Activated CD8-positive, alpha-beta T cell treated with anti-CD3 and anti-CD28 coated beads for 36 hours (primary cell): ENCODE measurements at regions not wholly inside any gene's neighbourhood (a gene's known extent, or its start where the extent isn't known, plus 50 kb on each side); places are given as distances from the start of the nearest gene placed in this dataset.

Experiments used
- ATAC-seq: fragments of 200-7000 bp; cut with Tn5 transposase; one replicate; pipeline ENCODE4 v1.10.0; 2021; ENCODE audit warnings: mild to moderate bottlenecking, moderate library complexity
- CTCF ChIA-PET: fragments of 350-600 bp; sonication (Branson Sonifier 250); formaldehyde crosslinking; loops from one replicate; lab custom pipeline; 2021; ENCODE audit warnings: antibody characterized with exemption; lab: Charles Lee
- POLR2A ChIA-PET: fragments of 350-600 bp; sonication (Branson Sonifier 250); formaldehyde crosslinking; loops from one replicate; lab custom pipeline; 2021; ENCODE audit warnings: antibody characterized with exemption; lab: Charles Lee
- DNase-seq: peaks from one replicate; pipeline ENCODE4 v3.0.0-alpha.2; 2020
- H3K27ac Mint-ChIP-seq: one replicate; pipeline ENCODE4 v1.8.0; 2021; ENCODE audit warnings: mild to moderate bottlenecking, mixed read lengths
- H3K27me3 Mint-ChIP-seq: one replicate; pipeline ENCODE4 v1.8.0; 2021; ENCODE audit warnings: mixed read lengths
- H3K36me3 Mint-ChIP-seq: one replicate; pipeline ENCODE4 v1.8.0; 2021; ENCODE audit warnings: low read depth, mixed read lengths
- H3K4me1 Mint-ChIP-seq: one replicate; pipeline ENCODE4 v1.8.0; 2021; ENCODE audit warnings: low read depth, mixed read lengths
- H3K4me3 Mint-ChIP-seq: one replicate; pipeline ENCODE4 v1.8.0; 2021; ENCODE audit warnings: mild to moderate bottlenecking, moderate library complexity, mixed read lengths
- H3K9me3 Mint-ChIP-seq: one replicate; pipeline ENCODE4 v1.8.0; 2021; ENCODE audit warnings: mixed read lengths
- CTCF ChIP-seq: fragments of 200-600 bp; IDR thresholded peaks from one replicate; pipeline ENCODE4 v1.8.0; 2022; ENCODE audit warnings: antibody characterized with exemption, mild to moderate bottlenecking
- intact Hi-C: fragments of 100-400 bp; cut with micrococcal nuclease; formaldehyde crosslinking; loops from one replicate; pipeline ENCODE4 v1.10.0; 2022

DNA sequence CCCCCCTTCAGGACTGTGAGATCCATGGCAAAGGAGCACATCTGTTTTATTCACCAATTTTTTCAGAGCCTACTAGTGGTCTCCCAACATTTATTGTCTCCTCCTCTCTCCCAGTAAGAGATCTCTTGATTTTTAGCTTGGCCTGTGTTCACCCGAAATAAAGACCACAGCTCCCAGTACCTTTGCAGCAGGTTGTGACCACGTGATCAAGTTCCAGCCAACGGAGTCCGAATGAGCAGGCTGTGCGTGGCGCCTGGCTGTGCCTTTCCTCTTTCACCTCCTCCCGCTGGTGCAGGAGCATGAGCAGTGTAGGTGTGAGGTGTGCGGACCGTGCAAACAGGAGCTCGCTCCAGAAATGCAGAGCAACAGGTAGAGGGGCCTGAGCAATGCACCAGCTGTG, 143.6 kb upstream of the GLI2 start:
- ChIA-PET CTCF (no interaction called here), POLR2A (no interaction called here)
- Mint-ChIP-seq H3K36me3 (no peaks in the 10 kb centered on the region), H3K9me3 (no peaks in the 10 kb centered on the region), H3K27ac (no peak overlapping the region), H3K27me3 (peaks cover 18% of the 10 kb centered on the region), H3K4me3 (no peak overlapping the region), H3K4me1 (no peaks in the 10 kb centered on the region)
- no peak for DNase-seq
- no peak for ATAC-seq
- intact Hi-C loops: no loop called here
- TF ChIP-seq CTCF: no peak

DNA sequence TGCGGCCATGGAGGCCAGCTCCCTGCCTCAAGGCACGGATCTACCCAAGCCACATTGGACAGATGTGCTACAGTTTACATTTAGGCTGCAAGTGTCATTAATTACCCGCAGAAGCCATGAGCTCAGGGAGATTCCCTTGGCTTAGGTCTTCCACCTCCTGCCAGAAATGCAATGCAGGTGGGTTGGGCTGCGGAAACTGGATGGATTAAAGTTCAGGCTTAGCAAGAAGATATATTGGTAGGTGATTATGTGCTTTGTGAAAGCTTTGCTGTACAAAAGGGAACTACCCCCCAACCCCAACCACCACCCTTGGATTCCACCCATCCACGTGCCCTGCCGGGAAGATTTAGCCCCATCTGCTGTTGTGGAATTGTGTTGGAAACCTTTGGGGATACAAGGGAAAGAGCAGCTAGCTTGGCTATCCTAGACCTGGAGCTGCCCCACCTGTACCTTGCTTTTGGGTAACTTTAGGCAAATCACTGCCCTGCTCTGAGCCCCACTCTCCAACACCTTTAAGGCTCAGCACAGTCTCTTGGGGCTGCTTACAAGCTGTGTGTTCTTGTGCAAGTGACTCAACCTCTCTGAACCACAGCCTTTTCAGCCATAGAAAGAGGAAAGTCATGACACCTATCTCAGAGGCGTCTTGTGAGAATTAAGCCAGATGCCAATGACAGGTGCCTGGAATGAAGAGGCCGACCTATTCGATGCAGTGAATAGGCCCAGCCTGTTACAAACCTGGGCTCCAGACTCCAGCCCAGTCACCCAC, 141.6 kb upstream of the GLI2 start:
- H3K4me1 Mint-ChIP-seq: no peaks in the 10 kb centered on the region
- no peak overlapping the region for H3K27ac Mint-ChIP-seq
- H3K36me3 Mint-ChIP-seq: no peaks in the 10 kb centered on the region
- peaks cover 4% of the 10 kb centered on the region for H3K27me3 Mint-ChIP-seq
- TF ChIP-seq CTCF: no peak
- CTCF ChIA-PET: interaction anchor here (0.8 kb wide), 1 partner anchor 102 kb away, joined by 3 read pairs; no protein-coding TSS in a partner anchor
- DNase-seq: no peak
- POLR2A ChIA-PET: no interaction called here
- H3K4me3 Mint-ChIP-seq: no peak overlapping the region
- intact Hi-C loops: no loop called here
- ATAC-seq: no peak
- H3K9me3 Mint-ChIP-seq: no peaks in the 10 kb centered on the region

DNA sequence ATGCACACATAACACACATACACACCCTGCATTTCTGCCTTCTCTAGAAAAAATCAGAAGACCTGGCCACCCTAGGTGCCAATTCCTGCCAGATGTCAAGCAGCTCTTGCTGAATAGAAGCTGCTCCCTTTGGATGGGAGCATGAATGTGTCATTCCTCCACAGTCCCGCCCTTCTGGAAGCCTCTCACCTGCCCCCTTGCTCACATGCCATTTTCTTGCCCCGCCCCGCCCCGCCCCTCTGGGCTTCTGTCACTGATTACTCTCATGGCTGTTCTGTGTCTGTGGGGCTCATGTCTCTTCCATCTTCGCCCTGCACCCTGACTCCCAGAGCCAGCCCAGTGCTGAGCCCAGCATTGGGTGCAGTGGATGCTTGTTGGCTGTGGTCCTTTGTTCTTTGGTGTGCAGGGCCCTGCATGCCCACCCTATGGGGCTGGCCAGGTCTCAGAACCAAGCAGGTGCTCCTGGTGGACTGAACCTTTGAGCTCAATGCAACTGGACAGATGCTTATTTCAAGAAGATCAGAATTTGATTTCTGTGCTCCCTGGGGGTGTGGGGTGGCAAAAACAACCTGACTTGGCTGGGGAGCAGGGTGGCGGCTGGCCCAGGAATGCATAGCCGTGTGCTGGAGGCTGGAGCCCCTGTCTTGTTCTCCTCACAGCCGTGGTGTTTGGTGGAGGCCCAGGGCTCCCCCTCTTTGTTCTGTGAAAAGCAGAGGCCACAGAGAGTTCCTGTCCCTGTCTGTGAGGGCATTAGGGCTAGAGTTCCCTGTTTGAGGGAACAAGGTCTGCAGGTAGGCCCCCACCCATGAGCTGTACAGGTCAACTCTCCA, 140.6 kb upstream of the GLI2 start:
- no peak for TF ChIP-seq CTCF
- H3K27ac Mint-ChIP-seq: no peak overlapping the region

GRCh38 chr2:120595739-120596138, 139.9 kb upstream of the GLI2 start:
- no peak overlapping the region for H3K27ac Mint-ChIP-seq
- intact Hi-C loops: no loop called here
- ChIA-PET CTCF (no interaction called here), POLR2A (no interaction called here)
- no peak for DNase-seq
- no peak for TF ChIP-seq CTCF
- H3K4me1 Mint-ChIP-seq: no peaks in the 10 kb centered on the region
- no peaks in the 10 kb centered on the region for H3K9me3 Mint-ChIP-seq
- no peaks in the 10 kb centered on the region for H3K27me3 Mint-ChIP-seq
- no peaks in the 10 kb centered on the region for H3K36me3 Mint-ChIP-seq
- H3K4me3 Mint-ChIP-seq: no peak overlapping the region
- no peak for ATAC-seq

More for the DNA sequence above, 140.6 kb upstream of the GLI2 start:
- ChIA-PET POLR2A (no interaction called here), CTCF (no interaction called here)
- H3K4me1 Mint-ChIP-seq: no peaks in the 10 kb centered on the region
- no peak overlapping the region for H3K4me3 Mint-ChIP-seq
- no peaks in the 10 kb centered on the region for H3K9me3 Mint-ChIP-seq
- DNase-seq (no peak), ATAC-seq (no peak)
- intact Hi-C loops: no loop called here
- H3K27me3 Mint-ChIP-seq: no peaks in the 10 kb centered on the region
- H3K36me3 Mint-ChIP-seq: no peaks in the 10 kb centered on the region
